ENCODE measurements at regions not wholly inside any gene's neighbourhood (a gene's known extent, or its start where the extent isn't known, plus 50 kb on each side); places are given as distances from the start of the nearest gene placed in this dataset.

- H3K9ac ChIP-seq (ENCODE audit: low read depth in 1 of 2, low read length in 2 of 2) = no peak overlapping the region
- TF ChIP-seq, protein P1, sequence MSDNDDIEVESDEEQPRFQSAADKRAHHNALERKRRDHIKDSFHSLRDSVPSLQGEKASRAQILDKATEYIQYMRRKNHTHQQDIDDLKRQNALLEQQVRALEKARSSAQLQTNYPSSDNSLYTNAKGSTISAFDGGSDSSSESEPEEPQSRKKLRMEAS (IDR thresholded peaks at IDR 0.05) = no peak
- TF ChIP-seq YY1 (IDR thresholded peaks at IDR 0.05) (no peak), HNF4A (conservative IDR thresholded peaks at IDR 0.05) (no peak), HNF4G (IDR thresholded peaks at IDR 0.05) (no peak), ZBTB33 (IDR thresholded peaks at IDR 0.05) (no peak), GABPA (IDR thresholded peaks at IDR 0.05 in 1 of 2, conservative IDR thresholded peaks at IDR 0.05 in 1 of 2) (no peak), EGR1 (IDR thresholded peaks at IDR 0.05; ENCODE audit: low read depth in 2 of 2) (no peak), CTCF (IDR thresholded peaks at IDR 0.05; ENCODE audit: low read depth, low read length, missing input control) (no peak)
- TF ChIP-seq, protein P2, sequence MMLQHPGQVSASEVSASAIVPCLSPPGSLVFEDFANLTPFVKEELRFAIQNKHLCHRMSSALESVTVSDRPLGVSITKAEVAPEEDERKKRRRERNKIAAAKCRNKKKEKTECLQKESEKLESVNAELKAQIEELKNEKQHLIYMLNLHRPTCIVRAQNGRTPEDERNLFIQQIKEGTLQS (IDR thresholded peaks at IDR 0.05) = no peak
- TF ChIP-seq, protein P3, sequence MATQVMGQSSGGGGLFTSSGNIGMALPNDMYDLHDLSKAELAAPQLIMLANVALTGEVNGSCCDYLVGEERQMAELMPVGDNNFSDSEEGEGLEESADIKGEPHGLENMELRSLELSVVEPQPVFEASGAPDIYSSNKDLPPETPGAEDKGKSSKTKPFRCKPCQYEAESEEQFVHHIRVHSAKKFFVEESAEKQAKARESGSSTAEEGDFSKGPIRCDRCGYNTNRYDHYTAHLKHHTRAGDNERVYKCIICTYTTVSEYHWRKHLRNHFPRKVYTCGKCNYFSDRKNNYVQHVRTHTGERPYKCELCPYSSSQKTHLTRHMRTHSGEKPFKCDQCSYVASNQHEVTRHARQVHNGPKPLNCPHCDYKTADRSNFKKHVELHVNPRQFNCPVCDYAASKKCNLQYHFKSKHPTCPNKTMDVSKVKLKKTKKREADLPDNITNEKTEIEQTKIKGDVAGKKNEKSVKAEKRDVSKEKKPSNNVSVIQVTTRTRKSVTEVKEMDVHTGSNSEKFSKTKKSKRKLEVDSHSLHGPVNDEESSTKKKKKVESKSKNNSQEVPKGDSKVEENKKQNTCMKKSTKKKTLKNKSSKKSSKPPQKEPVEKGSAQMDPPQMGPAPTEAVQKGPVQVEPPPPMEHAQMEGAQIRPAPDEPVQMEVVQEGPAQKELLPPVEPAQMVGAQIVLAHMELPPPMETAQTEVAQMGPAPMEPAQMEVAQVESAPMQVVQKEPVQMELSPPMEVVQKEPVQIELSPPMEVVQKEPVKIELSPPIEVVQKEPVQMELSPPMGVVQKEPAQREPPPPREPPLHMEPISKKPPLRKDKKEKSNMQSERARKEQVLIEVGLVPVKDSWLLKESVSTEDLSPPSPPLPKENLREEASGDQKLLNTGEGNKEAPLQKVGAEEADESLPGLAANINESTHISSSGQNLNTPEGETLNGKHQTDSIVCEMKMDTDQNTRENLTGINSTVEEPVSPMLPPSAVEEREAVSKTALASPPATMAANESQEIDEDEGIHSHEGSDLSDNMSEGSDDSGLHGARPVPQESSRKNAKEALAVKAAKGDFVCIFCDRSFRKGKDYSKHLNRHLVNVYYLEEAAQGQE (IDR thresholded peaks at IDR 0.05) = no peak
- no peak for DNase-seq (ENCODE audit: low spot score)
- 74% methylated on average over 14 of the region's 14 CpGs for WGBS
- H3K27me3 ChIP-seq (ENCODE audit: control insufficient read depth in 4 of 4, insufficient read depth in 4 of 4, low read length in 3 of 4) = no peaks in the 10 kb centered on the region
- H3K27ac ChIP-seq (ENCODE audit: low read depth in 1 of 2, low read length in 2 of 2) = no peak overlapping the region
- no peaks in the 10 kb centered on the region for H3K9me3 ChIP-seq (ENCODE audit: control insufficient read depth in 4 of 4, low read length in 3 of 4)
- H3K4me3 ChIP-seq (ENCODE audit: low read depth in 1 of 3, low read length in 3 of 3) = no peak overlapping the region
- no peaks in the 10 kb centered on the region for H3K36me3 ChIP-seq (ENCODE audit: control insufficient read depth in 4 of 4, insufficient read depth in 3 of 4, low read depth in 1 of 4, low read length in 3 of 4)
- no peaks in the 10 kb centered on the region for H3K4me1 ChIP-seq (ENCODE audit: control insufficient read depth in 4 of 4, insufficient read depth in 4 of 4, low read length in 3 of 4)
Observed at GRCh38 chr1:87524021-87524754, 195.5 kb downstream of the LMO4 start.

DNA sequence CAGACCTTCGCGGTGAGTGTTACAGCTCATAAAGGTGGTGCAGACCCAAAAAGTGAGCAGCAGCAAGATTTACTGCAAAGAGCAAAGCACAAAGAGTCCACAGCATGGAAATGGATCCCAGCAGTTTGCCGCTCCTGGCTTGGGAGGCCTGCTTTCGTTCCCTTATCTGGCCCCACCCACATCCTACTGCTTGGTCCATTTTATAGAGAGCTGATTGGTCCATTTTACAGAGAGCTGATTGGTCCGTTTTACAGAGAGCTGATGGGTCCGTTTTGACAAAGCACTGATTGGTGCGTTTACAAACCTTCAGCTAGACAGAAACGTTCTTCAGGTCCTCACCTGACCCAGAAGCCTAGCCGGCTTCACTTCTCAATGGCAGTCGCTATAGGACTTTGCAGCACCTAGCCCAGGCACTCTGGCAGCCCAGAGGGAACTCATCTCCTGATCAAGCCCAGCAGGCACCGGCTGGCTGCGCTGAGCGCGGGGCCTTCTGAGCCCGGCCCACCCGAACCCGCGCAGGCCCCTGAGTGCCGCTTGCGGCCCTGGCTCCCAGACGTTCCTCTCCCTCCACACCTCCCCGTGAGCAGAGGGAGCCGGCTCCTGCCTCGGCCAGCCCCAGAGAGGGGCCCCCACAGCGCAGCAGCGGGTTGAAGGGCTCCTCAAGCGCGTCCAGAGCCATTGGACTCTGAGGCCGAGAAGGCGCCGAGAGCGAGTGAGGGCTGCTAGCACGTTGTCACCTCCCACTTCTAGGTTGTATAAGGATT lies 200.3 kb downstream of the LMO4 start:
- H3K27ac ChIP-seq (ENCODE audit: low read depth in 1 of 2, low read length in 2 of 2) = no peak overlapping the region
- no peaks in the 10 kb centered on the region for H3K27me3 ChIP-seq (ENCODE audit: control insufficient read depth in 4 of 4, insufficient read depth in 4 of 4, low read length in 3 of 4)
- H3K4me3 ChIP-seq (ENCODE audit: low read depth in 1 of 3, low read length in 3 of 3) = no peak overlapping the region
- no peaks in the 10 kb centered on the region for H3K36me3 ChIP-seq (ENCODE audit: control insufficient read depth in 4 of 4, insufficient read depth in 3 of 4, low read depth in 1 of 4, low read length in 3 of 4)
- 95% methylated on average over 33 of the region's 33 CpGs for WGBS
- H3K9me3 ChIP-seq (ENCODE audit: control insufficient read depth in 4 of 4, low read length in 3 of 4) = no peaks in the 10 kb centered on the region
- H3K9ac ChIP-seq (ENCODE audit: low read depth in 1 of 2, low read length in 2 of 2) = no peak overlapping the region
- H3K4me1 ChIP-seq (ENCODE audit: control insufficient read depth in 4 of 4, insufficient read depth in 4 of 4, low read length in 3 of 4) = no peaks in the 10 kb centered on the region
- no peak for DNase-seq (ENCODE audit: low spot score)
- TF ChIP-seq, protein P1 (IDR thresholded peaks at IDR 0.05) = no peak
- TF ChIP-seq NR2F2 (IDR thresholded peaks at IDR 0.05) (no peak), TAF1 (conservative IDR thresholded peaks at IDR 0.05) (no peak), JUND (IDR thresholded peaks at IDR 0.05) (no peak), FOXA2 (IDR thresholded peaks at IDR 0.05) (no peak), EGR1 (IDR thresholded peaks at IDR 0.05; ENCODE audit: low read depth in 2 of 2) (no peak), ZBTB33 (IDR thresholded peaks at IDR 0.05) (no peak), YY1 (IDR thresholded peaks at IDR 0.05) (no peak), HNF4G (IDR thresholded peaks at IDR 0.05) (no peak)
- TF ChIP-seq, protein P3 (IDR thresholded peaks at IDR 0.05) = no peak
